Adrenal gland (tissue), 5 donors: ENCODE measurements at regions not wholly inside any gene's neighbourhood (a gene's known extent, or its start where the extent isn't known, plus 50 kb on each side); places are given as distances from the start of the nearest gene placed in this dataset.

Source experiments
- CTCF ChIP-seq, 6 experiments: fragments of 450-650 bp in 4 of 6; fragments of 200-600 bp in 2 of 6; sonication (generic) in 1 of 6; IDR thresholded peaks; 1 replicate in 5 of 6; 2 replicates in 1 of 6; pipeline versions ENCODE4 v1.5.1 to v1.8.0; 2016 to 2021; ENCODE audit warnings: antibody characterized with exemption in 6 of 6, mild to moderate bottlenecking in 2 of 6, moderate library complexity in 1 of 6
- POLR2A ChIP-seq, 2 donors: fragments of 450-650 bp; IDR thresholded peaks; one replicate each; pipeline ENCODE4 v1.6.1; 2017; ENCODE audit warnings: antibody characterized with exemption in 2 of 2, mild to moderate bottlenecking in 2 of 2, moderate library complexity in 1 of 2
- donor health status: DM: no; HTN: no; CAD: no.

DNA sequence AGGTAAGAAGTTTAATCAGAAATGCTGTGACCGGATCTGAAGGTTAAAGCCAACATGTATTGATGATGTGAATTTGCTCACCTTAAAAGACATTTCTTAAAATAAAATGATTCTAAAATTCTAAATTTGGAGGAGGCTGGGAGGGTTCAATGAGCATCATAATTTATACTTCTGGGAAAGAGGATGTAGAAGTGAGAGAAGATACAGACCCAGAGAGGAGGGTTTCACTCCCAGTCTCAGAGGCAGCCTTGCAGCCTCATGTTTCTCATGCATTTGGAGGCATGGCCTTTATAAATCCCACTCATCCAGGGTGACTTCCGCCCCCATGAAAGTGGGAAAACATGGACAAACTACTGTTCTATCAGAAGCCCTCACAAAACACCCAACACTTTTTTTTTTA lies 305.6 kb upstream of the PITRM1 start:
- no peak for TF ChIP-seq CTCF (IDR thresholded peaks at IDR 0.05)
- TF ChIP-seq POLR2A (IDR thresholded peaks at IDR 0.05): no peak
